ENCODE measurements at regions not wholly inside any gene's neighbourhood (a gene's known extent, or its start where the extent isn't known, plus 50 kb on each side); places are given as distances from the start of the nearest gene placed in this dataset.

DNA sequence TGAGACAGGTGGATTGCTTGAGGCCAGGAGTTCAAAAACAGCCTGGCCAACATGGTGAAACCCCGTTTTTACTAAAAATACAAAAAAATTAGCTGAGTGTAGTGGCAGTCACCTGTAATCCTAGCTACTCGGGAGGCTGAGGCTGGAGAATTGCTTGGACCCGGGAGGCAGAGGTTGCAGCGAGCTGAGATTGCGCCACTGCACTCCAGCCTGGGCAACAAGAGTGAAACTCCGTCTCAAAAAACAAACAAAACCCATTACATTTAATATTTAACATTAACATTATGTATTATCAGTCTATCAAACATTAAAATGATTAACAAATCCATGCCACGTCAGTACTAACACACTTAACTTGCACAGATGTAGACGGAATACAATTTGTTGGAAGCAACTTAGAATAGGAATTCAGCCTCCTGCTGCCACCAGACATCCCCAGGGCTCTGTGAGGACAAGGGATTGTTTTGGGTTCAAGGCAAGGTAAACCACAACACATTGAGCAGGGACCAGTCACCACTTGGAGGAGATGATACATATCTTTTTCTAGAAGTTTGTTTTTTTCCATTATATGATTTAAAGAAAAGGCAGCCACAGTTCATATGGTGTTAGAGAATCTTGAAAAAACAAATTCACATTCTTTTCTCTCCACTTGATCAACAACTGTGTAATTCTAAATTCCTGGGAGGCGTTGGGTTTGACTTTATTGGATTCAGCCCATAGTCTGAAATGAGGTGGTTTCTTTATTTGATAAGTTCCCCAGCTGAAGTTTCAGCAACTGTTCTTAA lies 104.1 kb upstream of the BASP1 start:
- no peak for ATAC-seq
- TF ChIP-seq, protein P1, sequence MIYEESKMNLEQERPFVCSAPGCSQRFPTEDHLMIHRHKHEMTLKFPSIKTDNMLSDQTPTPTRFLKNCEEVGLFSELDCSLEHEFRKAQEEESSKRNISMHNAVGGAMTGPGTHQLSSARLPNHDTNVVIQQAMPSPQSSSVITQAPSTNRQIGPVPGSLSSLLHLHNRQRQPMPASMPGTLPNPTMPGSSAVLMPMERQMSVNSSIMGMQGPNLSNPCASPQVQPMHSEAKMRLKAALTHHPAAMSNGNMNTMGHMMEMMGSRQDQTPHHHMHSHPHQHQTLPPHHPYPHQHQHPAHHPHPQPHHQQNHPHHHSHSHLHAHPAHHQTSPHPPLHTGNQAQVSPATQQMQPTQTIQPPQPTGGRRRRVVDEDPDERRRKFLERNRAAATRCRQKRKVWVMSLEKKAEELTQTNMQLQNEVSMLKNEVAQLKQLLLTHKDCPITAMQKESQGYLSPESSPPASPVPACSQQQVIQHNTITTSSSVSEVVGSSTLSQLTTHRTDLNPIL (CRISPR knock-in tag; IDR thresholded peaks at IDR 0.05; ENCODE audit: low read depth): no peak
- TF ChIP-seq, protein P2, sequence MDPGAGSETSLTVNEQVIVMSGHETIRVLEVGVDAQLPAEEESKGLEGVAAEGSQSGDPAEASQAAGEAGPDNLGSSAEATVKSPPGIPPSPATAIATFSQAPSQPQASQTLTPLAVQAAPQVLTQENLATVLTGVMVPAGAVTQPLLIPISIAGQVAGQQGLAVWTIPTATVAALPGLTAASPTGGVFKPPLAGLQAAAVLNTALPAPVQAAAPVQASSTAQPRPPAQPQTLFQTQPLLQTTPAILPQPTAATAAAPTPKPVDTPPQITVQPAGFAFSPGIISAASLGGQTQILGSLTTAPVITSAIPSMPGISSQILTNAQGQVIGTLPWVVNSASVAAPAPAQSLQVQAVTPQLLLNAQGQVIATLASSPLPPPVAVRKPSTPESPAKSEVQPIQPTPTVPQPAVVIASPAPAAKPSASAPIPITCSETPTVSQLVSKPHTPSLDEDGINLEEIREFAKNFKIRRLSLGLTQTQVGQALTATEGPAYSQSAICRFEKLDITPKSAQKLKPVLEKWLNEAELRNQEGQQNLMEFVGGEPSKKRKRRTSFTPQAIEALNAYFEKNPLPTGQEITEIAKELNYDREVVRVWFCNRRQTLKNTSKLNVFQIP (CRISPR knock-in tag; IDR thresholded peaks at IDR 0.05; ENCODE audit: borderline replicate concordance, low read depth): no peak
- no peak for TF ChIP-seq ISL1 (CRISPR knock-in tag; IDR thresholded peaks at IDR 0.05)
- no peak for TF ChIP-seq ZNF70 (CRISPR knock-in tag; IDR thresholded peaks at IDR 0.05)
- no peak for TF ChIP-seq ZNF565 (CRISPR knock-in tag; conservative IDR thresholded peaks at IDR 0.05; ENCODE audit: low read depth)
- TF ChIP-seq, protein P3, sequence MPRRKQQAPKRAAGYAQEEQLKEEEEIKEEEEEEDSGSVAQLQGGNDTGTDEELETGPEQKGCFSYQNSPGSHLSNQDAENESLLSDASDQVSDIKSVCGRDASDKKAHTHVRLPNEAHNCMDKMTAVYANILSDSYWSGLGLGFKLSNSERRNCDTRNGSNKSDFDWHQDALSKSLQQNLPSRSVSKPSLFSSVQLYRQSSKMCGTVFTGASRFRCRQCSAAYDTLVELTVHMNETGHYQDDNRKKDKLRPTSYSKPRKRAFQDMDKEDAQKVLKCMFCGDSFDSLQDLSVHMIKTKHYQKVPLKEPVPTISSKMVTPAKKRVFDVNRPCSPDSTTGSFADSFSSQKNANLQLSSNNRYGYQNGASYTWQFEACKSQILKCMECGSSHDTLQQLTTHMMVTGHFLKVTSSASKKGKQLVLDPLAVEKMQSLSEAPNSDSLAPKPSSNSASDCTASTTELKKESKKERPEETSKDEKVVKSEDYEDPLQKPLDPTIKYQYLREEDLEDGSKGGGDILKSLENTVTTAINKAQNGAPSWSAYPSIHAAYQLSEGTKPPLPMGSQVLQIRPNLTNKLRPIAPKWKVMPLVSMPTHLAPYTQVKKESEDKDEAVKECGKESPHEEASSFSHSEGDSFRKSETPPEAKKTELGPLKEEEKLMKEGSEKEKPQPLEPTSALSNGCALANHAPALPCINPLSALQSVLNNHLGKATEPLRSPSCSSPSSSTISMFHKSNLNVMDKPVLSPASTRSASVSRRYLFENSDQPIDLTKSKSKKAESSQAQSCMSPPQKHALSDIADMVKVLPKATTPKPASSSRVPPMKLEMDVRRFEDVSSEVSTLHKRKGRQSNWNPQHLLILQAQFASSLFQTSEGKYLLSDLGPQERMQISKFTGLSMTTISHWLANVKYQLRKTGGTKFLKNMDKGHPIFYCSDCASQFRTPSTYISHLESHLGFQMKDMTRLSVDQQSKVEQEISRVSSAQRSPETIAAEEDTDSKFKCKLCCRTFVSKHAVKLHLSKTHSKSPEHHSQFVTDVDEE (CRISPR knock-in tag; IDR thresholded peaks at IDR 0.05): no peak
- TF ChIP-seq ZFP30 (CRISPR knock-in tag; IDR thresholded peaks at IDR 0.05): no peak
- TF ChIP-seq ARNTL (CRISPR knock-in tag; IDR thresholded peaks at IDR 0.05; ENCODE audit: borderline replicate concordance, low read depth): no peak
- TF ChIP-seq ZNF8 (CRISPR knock-in tag; IDR thresholded peaks at IDR 0.05): no peak
- no peak for TF ChIP-seq ZFP3 (CRISPR knock-in tag; IDR thresholded peaks at IDR 0.05)
- no peak for TF ChIP-seq TCF4 (CRISPR knock-in tag; IDR thresholded peaks at IDR 0.05; ENCODE audit: borderline replicate concordance)
- no peak for TF ChIP-seq RARB (CRISPR knock-in tag; IDR thresholded peaks at IDR 0.05)
- TF ChIP-seq PPARA (CRISPR knock-in tag; IDR thresholded peaks at IDR 0.05; ENCODE audit: borderline replicate concordance): no peak

DNA sequence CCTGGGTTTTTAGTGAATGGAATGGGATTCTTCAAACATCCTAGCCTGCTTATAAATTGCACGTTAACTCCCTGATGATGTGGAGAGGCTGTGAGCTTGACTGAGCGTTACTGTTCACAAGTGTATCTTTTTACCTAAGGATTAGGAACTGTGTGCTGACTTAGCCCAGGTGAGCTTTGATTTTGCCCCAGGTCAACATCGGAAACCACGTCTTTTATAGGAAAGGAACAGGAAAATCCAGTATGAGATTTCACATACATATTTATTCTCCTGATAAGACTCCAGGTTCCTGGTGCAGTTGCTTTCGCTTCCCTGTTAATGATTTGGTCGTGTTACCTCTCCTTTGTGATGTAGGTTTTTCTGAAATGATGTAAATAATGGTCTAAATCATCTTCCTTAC lies 103.2 kb upstream of the BASP1 start:
- no peak for ATAC-seq
- TF ChIP-seq, protein P2 (CRISPR knock-in tag; IDR thresholded peaks at IDR 0.05; ENCODE audit: borderline replicate concordance, low read depth): no peak
- no peak for TF ChIP-seq TCF4 (CRISPR knock-in tag; IDR thresholded peaks at IDR 0.05; ENCODE audit: borderline replicate concordance)
- TF ChIP-seq, protein P3 (CRISPR knock-in tag; IDR thresholded peaks at IDR 0.05): no peak
- TF ChIP-seq RARB (CRISPR knock-in tag; IDR thresholded peaks at IDR 0.05): no peak
- no peak for TF ChIP-seq ZFP30 (CRISPR knock-in tag; IDR thresholded peaks at IDR 0.05)
- TF ChIP-seq ZNF565 (CRISPR knock-in tag; conservative IDR thresholded peaks at IDR 0.05; ENCODE audit: low read depth): no peak
- no peak for TF ChIP-seq OSR1 (CRISPR knock-in tag; IDR thresholded peaks at IDR 0.05)
- no peak for TF ChIP-seq ZC3H10 (CRISPR knock-in tag; IDR thresholded peaks at IDR 0.05)
- TF ChIP-seq ZFP3 (CRISPR knock-in tag; IDR thresholded peaks at IDR 0.05): no peak

DNA sequence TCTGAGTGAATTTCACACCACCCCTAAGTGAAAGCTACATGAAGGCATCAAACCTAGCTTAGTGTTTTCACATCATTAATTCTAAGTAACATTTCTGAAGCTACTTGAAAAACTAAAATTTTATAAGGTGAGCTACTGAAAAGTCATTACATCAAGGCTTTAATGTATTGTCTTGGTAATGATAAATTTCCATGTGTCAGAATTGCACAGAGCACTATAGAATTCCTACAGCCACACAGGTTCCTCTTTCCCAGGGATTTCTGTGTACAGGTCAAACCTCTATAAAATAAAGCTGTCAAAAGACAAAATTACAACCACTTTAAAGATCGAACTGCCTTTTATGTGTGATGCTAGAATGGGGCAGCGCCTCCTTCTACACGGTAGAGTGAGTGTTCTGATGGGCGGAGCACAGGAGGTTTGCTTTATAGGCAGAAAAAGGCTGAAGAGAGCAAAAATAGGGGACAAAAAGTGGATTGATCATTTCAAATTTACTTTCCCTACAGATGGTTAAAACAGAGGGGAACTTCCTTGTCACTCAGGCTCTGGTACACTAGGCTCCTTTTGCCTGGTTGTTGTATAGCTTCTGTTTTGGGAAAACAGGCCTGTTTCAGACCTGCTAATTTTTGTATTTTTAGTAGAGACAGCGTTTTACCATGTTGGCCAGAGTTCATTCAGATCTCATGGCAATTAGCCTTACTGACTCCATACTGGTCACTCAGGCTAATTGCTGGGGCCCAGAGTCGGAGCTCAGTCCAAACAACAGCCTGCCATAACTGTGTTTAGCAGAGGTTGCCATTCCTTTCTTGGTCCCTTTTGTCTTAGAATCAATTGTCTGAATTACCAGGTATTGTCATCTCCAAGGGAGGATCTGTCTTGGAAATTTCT lies 102.5 kb upstream of the BASP1 start:
- no peak for ATAC-seq
- TF ChIP-seq, protein P2 (CRISPR knock-in tag; IDR thresholded peaks at IDR 0.05; ENCODE audit: borderline replicate concordance, low read depth): no peak
- TF ChIP-seq SNAI2 (CRISPR knock-in tag; IDR thresholded peaks at IDR 0.05): no peak
- TF ChIP-seq ESRRG (CRISPR knock-in tag; IDR thresholded peaks at IDR 0.05): no peak
- no peak for TF ChIP-seq ZC3H10 (CRISPR knock-in tag; IDR thresholded peaks at IDR 0.05)
- TF ChIP-seq PPARA (CRISPR knock-in tag; IDR thresholded peaks at IDR 0.05; ENCODE audit: borderline replicate concordance): no peak
